Fibroblast of upper back skin (primary cell): ENCODE measurements at regions not wholly inside any gene's neighbourhood (a gene's known extent, or its start where the extent isn't known, plus 50 kb on each side); places are given as distances from the start of the nearest gene placed in this dataset.

Experiments used
- DNase-seq: peaks from one replicate; pipeline ENCODE4 v3.0.0-alpha.2; 2013

DNA sequence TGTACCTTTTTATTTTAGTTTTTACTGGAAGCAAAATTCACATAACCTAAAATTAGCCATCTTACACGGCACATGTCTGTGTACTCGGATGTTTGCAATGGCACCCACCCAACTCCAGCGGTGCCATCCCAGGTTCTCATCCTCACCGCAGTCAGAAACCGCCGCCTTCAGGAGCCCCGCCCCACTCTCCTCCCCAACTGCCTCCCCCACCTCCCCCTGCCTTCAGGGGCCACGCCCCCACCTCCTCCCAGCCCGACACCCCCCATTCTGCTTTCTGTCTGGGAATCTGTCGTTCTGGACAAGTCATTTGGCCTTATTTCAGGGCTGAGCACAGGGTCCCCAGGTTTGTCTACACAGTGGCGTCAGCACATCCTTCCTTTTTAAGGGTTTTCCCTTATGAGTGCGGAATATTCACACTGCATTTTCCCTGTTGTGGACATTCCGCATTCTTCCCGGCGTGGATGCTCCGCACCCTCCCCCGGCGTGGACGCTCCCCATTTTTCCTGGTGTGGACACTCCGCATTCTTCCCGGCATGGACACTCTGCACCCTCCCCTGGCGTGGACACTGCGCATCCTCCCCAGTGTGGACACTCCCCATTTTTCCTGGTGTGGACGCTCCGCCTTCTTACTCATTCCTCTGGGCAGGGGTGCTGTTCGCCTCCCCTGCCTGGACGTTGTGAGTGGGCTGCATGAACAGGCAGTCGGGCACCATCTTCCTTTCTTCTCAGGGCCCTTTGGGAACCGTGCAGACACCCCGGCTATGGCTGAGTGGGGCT, 135.4 kb upstream of the NKX1-1 start:
- DNase-seq, result no peak

GRCh38 chr4:1540601-1541375, 134.5 kb upstream of the NKX1-1 start:
- no peak for DNase-seq

GRCh38 chr4:1539859-1540600, 133.8 kb upstream of the NKX1-1 start:
- no peak for DNase-seq

- DNase-seq, result no peak
These were observed 132.9 kb upstream of the NKX1-1 start for GRCh38 chr4:1538941-1539772.

- DNase-seq, result no peak
These were observed 131.8 kb upstream of the NKX1-1 start for GRCh38 chr4:1538096-1538410.

DNA sequence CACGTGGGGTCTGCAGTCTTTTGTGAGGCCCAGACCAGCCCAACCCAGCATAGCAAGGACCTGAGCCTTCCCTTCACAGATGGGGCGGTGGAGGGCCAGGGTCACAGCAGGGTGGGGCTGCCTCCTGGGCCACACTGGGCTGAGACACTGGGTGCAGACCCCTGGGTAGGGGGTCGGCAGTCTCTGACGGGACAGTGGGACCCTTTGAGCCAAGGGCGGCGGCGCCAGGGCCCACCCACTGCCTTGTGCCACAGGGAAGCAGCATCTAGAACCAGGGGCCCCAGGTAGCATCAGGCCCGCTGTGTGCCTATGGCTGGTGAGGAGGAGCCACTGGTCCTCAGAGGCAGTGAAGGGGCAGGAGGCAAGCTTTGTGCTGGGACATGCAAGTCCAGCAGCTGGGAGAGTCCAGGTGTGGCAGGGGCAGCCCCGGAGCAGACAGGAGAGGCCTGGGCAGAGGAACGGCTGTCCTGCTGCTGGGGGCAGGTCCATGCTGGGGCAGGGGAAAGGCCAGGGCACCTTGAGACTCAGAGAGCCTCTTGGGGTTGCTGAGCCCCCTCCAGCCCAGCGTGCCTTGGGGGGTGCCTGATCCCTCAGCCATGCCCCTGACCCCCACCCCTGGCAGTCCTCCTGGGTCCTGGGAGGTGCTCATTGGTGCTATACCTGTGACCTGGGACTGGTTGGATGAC, 131.3 kb upstream of the NKX1-1 start:
- DNase-seq, result no peak

DNA sequence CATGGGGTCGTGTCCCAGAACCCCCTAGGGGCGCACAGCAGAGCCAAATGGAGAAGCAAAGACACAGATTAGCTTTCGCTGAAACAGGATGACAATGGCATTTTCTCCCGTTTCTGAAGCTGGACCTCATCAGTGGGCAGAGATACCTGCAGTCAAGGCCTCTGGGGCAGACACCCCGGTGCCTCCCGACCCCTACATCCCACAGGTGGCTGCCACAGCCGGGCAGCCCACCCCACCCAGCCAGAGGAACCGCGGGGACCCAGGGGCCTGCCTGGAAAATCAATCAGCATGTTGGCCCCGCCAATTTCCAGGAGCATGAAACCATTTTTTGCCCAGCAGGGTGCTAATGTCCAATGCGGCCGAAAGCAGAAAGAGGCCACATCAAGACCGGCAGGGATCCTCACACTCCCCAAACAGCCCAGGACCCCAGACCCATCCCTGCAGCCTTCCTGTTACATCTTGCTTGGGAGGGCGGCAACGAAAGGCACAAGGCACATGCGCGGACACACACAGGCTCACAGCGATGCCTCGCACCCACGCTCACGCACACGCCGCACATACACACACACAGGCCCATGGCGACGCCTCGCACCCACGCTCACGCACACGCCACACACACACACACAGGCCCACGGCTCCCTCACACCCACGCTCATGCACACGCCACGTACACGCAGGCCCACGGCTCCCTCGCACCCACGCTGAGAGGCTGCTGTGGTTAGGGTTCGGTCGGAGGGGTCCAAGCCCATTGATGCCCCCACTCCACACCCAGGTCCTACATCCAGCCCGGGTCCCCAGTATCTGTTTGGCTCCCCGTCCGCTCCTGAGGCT, 130.6 kb upstream of the NKX1-1 start:
- DNase-seq, result no peak

GRCh38 chr4:1535926-1536578, 129.8 kb upstream of the NKX1-1 start:
- DNase-seq, result no peak

- DNase-seq, result no peak
These were observed 128.8 kb upstream of the NKX1-1 start for GRCh38 chr4:1534876-1535526.

DNA sequence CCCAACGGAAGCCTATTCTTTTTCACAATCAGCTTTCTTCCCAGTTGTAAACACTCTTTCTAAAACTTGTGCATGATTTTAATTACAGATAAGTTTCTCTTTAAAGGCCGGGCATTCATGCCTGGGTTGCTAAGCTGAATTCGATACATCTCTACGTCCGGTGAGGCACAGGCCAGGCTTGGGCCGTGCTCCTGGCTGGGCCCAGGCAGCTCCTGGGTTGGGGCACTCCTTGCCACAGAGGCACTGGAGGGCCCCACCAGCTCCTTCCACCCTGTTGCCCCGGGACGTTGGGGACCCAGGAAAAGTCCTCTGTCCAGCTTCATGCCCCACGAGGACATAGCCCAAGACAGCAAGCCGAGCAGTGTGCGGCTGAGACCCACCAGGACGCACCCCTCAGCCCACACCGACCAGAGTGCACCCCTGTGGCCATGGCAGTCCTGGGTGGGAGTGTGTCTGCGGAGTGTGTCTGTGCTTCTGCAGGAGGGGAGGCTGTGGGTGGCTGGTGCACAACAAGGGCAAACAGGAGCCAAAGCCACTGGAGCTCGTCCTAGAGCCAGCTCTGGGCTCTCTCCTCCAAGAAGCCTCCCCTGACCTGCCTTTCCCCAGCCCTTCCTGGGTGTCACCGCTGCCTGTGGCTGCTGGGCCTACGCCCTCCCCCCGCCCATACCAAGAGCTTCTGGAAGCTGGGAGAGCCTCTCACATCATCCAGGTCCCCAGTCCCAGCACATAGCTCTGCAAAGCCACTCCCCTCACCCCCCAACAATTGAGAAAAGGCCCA, 128.0 kb upstream of the NKX1-1 start:
- no peak for DNase-seq

DNA sequence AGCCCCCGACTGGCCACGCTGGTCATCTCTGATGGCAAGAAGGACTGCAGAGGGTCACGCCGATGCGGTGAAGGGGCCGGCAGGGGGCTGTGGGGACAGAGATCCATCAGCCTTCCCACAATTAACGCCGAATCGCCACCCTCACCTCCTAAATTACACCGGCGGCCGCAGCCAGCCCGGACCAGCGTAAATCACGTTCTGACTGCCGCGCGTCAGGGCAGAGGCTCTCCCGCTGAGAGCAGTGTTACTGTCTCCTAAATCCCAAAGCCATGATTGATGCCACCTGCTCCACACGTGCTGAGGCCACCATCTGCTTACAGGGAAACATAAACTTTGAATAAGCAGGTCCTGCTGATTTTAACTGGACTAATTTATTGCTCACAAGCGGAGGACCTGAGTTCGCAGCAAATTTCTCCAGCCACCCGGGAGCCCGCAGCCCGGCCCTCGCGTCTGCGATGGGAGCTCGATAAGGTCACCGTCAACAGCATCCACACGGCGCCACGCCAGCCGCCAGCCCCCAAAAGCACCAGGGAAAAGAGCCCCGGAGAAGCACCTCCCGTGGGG, 127.3 kb upstream of the NKX1-1 start:
- DNase-seq, result no peak

GRCh38 chr4:1532549-1533395, 126.5 kb upstream of the NKX1-1 start:
- no peak for DNase-seq

GRCh38 chr4:1531683-1532548, 125.7 kb upstream of the NKX1-1 start:
- DNase-seq, result no peak

GRCh38 chr4:1530356-1530755, 124.1 kb upstream of the NKX1-1 start:
- DNase-seq, result no peak

GRCh38 chr4:1524761-1525160, 118.5 kb upstream of the NKX1-1 start:
- DNase-seq, result no peak

DNA sequence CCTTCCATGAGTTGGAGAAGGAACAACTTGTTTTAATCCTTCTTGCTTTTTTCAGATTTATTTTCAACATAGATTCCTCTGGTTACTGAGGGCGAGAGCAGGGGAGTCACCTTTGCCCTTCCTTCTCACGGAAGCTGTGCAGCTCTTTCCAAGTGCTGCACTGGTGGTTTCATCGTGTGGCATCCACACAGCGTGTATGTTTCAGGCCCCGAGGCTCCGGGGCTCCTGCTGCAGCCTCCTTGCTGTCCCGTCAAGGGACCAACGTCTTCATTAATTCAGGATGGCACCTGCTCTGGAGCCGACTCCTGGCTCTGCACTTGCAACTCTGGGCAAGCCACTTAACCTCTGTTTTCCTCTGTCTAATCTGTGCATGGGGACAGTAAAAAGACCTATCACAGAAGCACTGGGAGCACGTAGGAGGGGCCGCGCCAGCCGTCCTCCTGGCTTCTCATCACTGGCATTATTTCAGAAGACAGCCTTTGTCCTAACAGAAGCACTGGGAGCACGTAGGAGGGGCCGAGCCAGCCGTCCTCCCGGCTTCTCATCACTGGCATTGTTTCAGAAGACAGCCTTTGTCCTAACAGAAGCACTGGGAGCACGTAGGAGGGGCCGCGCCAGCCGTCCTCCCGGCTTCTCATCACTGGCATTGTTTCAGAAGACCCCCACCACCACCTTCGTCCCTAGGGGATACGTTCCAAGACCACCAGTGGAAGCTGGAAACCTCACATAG, 117.8 kb upstream of the NKX1-1 start:
- no peak for DNase-seq
